Liver (tissue), 8 donors: ENCODE measurements at regions not wholly inside any gene's neighbourhood (a gene's known extent, or its start where the extent isn't known, plus 50 kb on each side); places are given as distances from the start of the nearest gene placed in this dataset.

Experiments used
- DNase-seq: peaks from one replicate; pipeline ENCODE4 v3.0.0-alpha.2; 2017; ENCODE audit warnings: low spot score
- H3K27ac ChIP-seq, 2 donors: one replicate each; pipeline ENCODE4 v1.7.0; 2013; ENCODE audit warnings: inconsistent platforms in 2 of 2, low read length in 2 of 2, control low read depth in 1 of 2, low read depth in 1 of 2, mild to moderate bottlenecking in 1 of 2
- H3K27me3 ChIP-seq, 4 donors: one replicate each; pipeline versions ENCODE4 v1.6.1 to v1.7.0; 2013; ENCODE audit warnings: low read length in 3 of 4, inconsistent platforms in 1 of 4, mild to moderate bottlenecking in 1 of 4, moderate library complexity in 1 of 4; ENCODE audit not compliant: control insufficient read depth in 4 of 4, insufficient read depth in 4 of 4
- H3K36me3 ChIP-seq, 4 donors: one replicate each; pipeline versions ENCODE4 v1.6.1 to v1.7.0; 2013; ENCODE audit warnings: low read length in 3 of 4, mild to moderate bottlenecking in 3 of 4, low read depth in 1 of 4, moderate library complexity in 1 of 4; ENCODE audit not compliant: control insufficient read depth in 4 of 4, insufficient read depth in 3 of 4
- H3K4me1 ChIP-seq, 4 donors: one replicate each; pipeline versions ENCODE4 v1.6.1 to v1.7.0; 2013; ENCODE audit warnings: low read length in 3 of 4, mild to moderate bottlenecking in 3 of 4, moderate library complexity in 1 of 4; ENCODE audit not compliant: control insufficient read depth in 4 of 4, insufficient read depth in 4 of 4
- H3K4me3 ChIP-seq, 3 donors: one replicate each; pipeline versions ENCODE4 v1.6.1 to v1.7.0; 2013; ENCODE audit warnings: low read length in 3 of 3, control low read depth in 1 of 3, low read depth in 1 of 3, mild to moderate bottlenecking in 1 of 3
- H3K9ac ChIP-seq, 2 donors: one replicate each; pipeline ENCODE4 v1.7.0; 2013; ENCODE audit warnings: low read length in 2 of 2, mild to moderate bottlenecking in 2 of 2, moderate library complexity in 2 of 2, control low read depth in 1 of 2, low read depth in 1 of 2
- H3K9me3 ChIP-seq, 4 donors: one replicate each; pipeline versions ENCODE4 v1.6.1 to v1.7.0; 2013; ENCODE audit warnings: low read length in 3 of 4; ENCODE audit not compliant: control insufficient read depth in 4 of 4
- EGR1 ChIP-seq, 2 donors: IDR thresholded peaks; 2 replicates each; pipeline ENCODE4 v1.6.1; 2016 to 2018; ENCODE audit warnings: antibody characterized with exemption in 2 of 2, low read depth in 2 of 2
- FOXA1 ChIP-seq: IDR thresholded peaks from 2 replicates; pipeline ENCODE4 v1.6.1; 2016; ENCODE audit warnings: antibody characterized with exemption
- FOXA2 ChIP-seq: IDR thresholded peaks from 2 replicates; pipeline ENCODE4 v1.6.1; 2016; ENCODE audit warnings: antibody characterized with exemption
- GABPA ChIP-seq, 2 donors: IDR thresholded peaks in 1 of 2; conservative IDR thresholded peaks in 1 of 2; 2 replicates each; pipeline ENCODE4 v1.6.1; 2016; ENCODE audit warnings: antibody characterized with exemption in 2 of 2, mild to moderate bottlenecking in 1 of 2, moderate library complexity in 1 of 2
- HNF4A ChIP-seq, 2 donors: conservative IDR thresholded peaks; 2 replicates each; pipeline ENCODE4 v1.6.1; 2016; ENCODE audit warnings: antibody characterized with exemption in 2 of 2, mild to moderate bottlenecking in 2 of 2
- HNF4G ChIP-seq: IDR thresholded peaks from 2 replicates; pipeline ENCODE4 v1.6.1; 2016; ENCODE audit warnings: antibody characterized with exemption
- JUND ChIP-seq, 2 donors: IDR thresholded peaks; 2 replicates each; pipeline ENCODE4 v1.6.1; 2016; ENCODE audit warnings: antibody characterized with exemption in 2 of 2
- NR2F2 ChIP-seq: IDR thresholded peaks from 2 replicates; pipeline ENCODE4 v1.6.1; 2016; ENCODE audit warnings: antibody characterized with exemption
- RAD21 ChIP-seq, 2 donors: IDR thresholded peaks; 2 replicates each; pipeline ENCODE4 v1.6.1; 2016; ENCODE audit warnings: antibody characterized with exemption in 2 of 2, mild to moderate bottlenecking in 2 of 2
- RXRA ChIP-seq, 2 donors: IDR thresholded peaks; 2 replicates each; pipeline ENCODE4 v1.6.1; 2017 to 2018; ENCODE audit warnings: antibody characterized with exemption in 2 of 2, mild to moderate bottlenecking in 1 of 2
- SP1 ChIP-seq: IDR thresholded peaks from 2 replicates; pipeline ENCODE4 v1.6.1; 2018; ENCODE audit warnings: antibody characterized with exemption, mild to moderate bottlenecking
- TAF1 ChIP-seq: conservative IDR thresholded peaks from 2 replicates; pipeline ENCODE4 v1.6.1; 2016; ENCODE audit warnings: antibody characterized with exemption, mild to moderate bottlenecking
- YY1 ChIP-seq: IDR thresholded peaks from 2 replicates; pipeline ENCODE4 v1.6.1; 2016; ENCODE audit warnings: antibody characterized with exemption, mild to moderate bottlenecking
- WGBS: extraction: QIAGEN DNeasy Blood & Tissue Kit; methylation state at CpG from one replicate; pipeline ENCODE4 v1.1.7; 2013; 5-methylcytosine and 5-hydroxymethylcytosine counted together
- TF ChIP-seq, protein P1 (sequence below): IDR thresholded peaks from 2 replicates; pipeline ENCODE4 v1.6.1; 2016; ENCODE audit warnings: antibody characterized with exemption, mild to moderate bottlenecking
- TF ChIP-seq, protein P2 (sequence below): IDR thresholded peaks from 2 replicates; pipeline ENCODE4 v1.6.1; 2016; ENCODE audit warnings: antibody characterized with exemption
- TF ChIP-seq, protein P3 (sequence below): IDR thresholded peaks from 2 replicates; pipeline ENCODE4 v1.6.1; 2016; ENCODE audit warnings: antibody characterized with exemption
- TF ChIP-seq, protein P4 (sequence below): IDR thresholded peaks from 2 replicates; pipeline ENCODE4 v1.6.1; 2016; ENCODE audit warnings: antibody characterized with exemption
- TF ChIP-seq, protein P5 (sequence below): fragments of 150-350 bp; IDR thresholded peaks from 2 replicates; pipeline ENCODE4 v1.5.1; 2017; ENCODE audit warnings: improper control_type of control experiment, low read depth, low read length; ENCODE audit not compliant: missing input control
- donor health status: healthy.
- donor health status: healthy.
- donor health status: healthy.
- donor health status: healthy.
- donor health status: healthy.

DNA sequence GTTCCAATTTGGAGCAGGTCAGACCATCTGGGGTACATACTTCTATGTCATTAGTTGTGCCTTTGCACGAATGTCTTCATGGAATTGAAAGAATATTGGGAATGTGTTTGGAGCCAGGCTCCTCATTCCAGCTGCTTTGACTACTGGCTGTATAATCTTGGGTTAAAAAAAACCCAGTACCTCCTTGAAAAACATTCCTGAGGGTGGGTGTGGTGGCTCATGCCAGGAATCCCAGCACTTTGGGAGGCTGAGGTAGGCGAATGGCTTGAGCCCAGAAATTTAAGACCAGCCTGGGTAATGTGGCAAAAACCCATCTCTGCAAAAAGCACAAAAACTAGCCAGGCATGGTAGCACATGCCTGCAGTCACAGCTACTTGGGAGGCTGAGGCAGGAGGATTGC lies 125.6 kb downstream of the TTC8 start:
- no peak for DNase-seq
- Histone ChIP-seq H3K9me3 (peaks cover 4 to 8% (median 4%) of the 10 kb centered on the region in 4 donors), H3K4me1 (no peaks in the 10 kb centered on the region), H3K27me3 (peaks cover 0 to 4% (median 0%) of the 10 kb centered on the region in 4 donors), H3K9ac (no peak overlapping the region), H3K4me3 (no peak overlapping the region), H3K27ac (no peak overlapping the region), H3K36me3 (no peaks in the 10 kb centered on the region)
- TF ChIP-seq SP1 (no peak), NR2F2 (no peak), GABPA (IDR thresholded peaks at IDR 0.05 in 1 of 2, conservative IDR thresholded peaks at IDR 0.05 in 1 of 2) (no peak), FOXA2 (no peak), YY1 (no peak), HNF4G (no peak), EGR1 (IDR thresholded peaks at IDR 0.05; ENCODE audit: low read depth in 2 of 2) (no peak), RAD21 (IDR thresholded peaks at IDR 0.05) (no peak), JUND (IDR thresholded peaks at IDR 0.05) (no peak), RXRA (IDR thresholded peaks at IDR 0.05) (no peak), HNF4A (conservative IDR thresholded peaks at IDR 0.05) (no peak), FOXA1 (no peak), TAF1 (no peak)
- TF ChIP-seq, protein P1, sequence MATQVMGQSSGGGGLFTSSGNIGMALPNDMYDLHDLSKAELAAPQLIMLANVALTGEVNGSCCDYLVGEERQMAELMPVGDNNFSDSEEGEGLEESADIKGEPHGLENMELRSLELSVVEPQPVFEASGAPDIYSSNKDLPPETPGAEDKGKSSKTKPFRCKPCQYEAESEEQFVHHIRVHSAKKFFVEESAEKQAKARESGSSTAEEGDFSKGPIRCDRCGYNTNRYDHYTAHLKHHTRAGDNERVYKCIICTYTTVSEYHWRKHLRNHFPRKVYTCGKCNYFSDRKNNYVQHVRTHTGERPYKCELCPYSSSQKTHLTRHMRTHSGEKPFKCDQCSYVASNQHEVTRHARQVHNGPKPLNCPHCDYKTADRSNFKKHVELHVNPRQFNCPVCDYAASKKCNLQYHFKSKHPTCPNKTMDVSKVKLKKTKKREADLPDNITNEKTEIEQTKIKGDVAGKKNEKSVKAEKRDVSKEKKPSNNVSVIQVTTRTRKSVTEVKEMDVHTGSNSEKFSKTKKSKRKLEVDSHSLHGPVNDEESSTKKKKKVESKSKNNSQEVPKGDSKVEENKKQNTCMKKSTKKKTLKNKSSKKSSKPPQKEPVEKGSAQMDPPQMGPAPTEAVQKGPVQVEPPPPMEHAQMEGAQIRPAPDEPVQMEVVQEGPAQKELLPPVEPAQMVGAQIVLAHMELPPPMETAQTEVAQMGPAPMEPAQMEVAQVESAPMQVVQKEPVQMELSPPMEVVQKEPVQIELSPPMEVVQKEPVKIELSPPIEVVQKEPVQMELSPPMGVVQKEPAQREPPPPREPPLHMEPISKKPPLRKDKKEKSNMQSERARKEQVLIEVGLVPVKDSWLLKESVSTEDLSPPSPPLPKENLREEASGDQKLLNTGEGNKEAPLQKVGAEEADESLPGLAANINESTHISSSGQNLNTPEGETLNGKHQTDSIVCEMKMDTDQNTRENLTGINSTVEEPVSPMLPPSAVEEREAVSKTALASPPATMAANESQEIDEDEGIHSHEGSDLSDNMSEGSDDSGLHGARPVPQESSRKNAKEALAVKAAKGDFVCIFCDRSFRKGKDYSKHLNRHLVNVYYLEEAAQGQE = no peak
- TF ChIP-seq, protein P2, sequence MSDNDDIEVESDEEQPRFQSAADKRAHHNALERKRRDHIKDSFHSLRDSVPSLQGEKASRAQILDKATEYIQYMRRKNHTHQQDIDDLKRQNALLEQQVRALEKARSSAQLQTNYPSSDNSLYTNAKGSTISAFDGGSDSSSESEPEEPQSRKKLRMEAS = no peak
- TF ChIP-seq, protein P3, sequence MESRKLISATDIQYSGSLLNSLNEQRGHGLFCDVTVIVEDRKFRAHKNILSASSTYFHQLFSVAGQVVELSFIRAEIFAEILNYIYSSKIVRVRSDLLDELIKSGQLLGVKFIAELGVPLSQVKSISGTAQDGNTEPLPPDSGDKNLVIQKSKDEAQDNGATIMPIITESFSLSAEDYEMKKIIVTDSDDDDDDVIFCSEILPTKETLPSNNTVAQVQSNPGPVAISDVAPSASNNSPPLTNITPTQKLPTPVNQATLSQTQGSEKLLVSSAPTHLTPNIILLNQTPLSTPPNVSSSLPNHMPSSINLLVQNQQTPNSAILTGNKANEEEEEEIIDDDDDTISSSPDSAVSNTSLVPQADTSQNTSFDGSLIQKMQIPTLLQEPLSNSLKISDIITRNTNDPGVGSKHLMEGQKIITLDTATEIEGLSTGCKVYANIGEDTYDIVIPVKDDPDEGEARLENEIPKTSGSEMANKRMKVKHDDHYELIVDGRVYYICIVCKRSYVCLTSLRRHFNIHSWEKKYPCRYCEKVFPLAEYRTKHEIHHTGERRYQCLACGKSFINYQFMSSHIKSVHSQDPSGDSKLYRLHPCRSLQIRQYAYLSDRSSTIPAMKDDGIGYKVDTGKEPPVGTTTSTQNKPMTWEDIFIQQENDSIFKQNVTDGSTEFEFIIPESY = no peak
- TF ChIP-seq, protein P4, sequence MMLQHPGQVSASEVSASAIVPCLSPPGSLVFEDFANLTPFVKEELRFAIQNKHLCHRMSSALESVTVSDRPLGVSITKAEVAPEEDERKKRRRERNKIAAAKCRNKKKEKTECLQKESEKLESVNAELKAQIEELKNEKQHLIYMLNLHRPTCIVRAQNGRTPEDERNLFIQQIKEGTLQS = no peak
- TF ChIP-seq, protein P5, sequence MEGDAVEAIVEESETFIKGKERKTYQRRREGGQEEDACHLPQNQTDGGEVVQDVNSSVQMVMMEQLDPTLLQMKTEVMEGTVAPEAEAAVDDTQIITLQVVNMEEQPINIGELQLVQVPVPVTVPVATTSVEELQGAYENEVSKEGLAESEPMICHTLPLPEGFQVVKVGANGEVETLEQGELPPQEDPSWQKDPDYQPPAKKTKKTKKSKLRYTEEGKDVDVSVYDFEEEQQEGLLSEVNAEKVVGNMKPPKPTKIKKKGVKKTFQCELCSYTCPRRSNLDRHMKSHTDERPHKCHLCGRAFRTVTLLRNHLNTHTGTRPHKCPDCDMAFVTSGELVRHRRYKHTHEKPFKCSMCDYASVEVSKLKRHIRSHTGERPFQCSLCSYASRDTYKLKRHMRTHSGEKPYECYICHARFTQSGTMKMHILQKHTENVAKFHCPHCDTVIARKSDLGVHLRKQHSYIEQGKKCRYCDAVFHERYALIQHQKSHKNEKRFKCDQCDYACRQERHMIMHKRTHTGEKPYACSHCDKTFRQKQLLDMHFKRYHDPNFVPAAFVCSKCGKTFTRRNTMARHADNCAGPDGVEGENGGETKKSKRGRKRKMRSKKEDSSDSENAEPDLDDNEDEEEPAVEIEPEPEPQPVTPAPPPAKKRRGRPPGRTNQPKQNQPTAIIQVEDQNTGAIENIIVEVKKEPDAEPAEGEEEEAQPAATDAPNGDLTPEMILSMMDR = no peak
- 57% methylated on average over 2 of the region's 2 CpGs for WGBS
